Type B pancreatic cell (in vitro differentiated cells): ENCODE measurements at regions not wholly inside any gene's neighbourhood (a gene's known extent, or its start where the extent isn't known, plus 50 kb on each side); places are given as distances from the start of the nearest gene placed in this dataset.

Experiments
- DNase-seq: peaks from one replicate; pipeline ENCODE4 v3.0.0; 2021; ENCODE audit warnings: mixed read lengths; ENCODE audit not compliant: unreplicated experiment; ENCODE audit errors: extremely low spot score
- H3K27ac Mint-ChIP-seq: 2 replicates; pipeline ENCODE4 v1.8.0; 2021; ENCODE audit warnings: mild to moderate bottlenecking, mixed read lengths
- H3K27me3 Mint-ChIP-seq: 2 replicates; pipeline ENCODE4 v1.8.0; 2021; ENCODE audit warnings: mixed read lengths
- H3K36me3 Mint-ChIP-seq: 2 replicates; pipeline ENCODE4 v1.8.0; 2021; ENCODE audit warnings: mixed read lengths
- H3K4me1 Mint-ChIP-seq: one replicate; pipeline ENCODE4 v1.8.0; 2021; ENCODE audit warnings: mixed read lengths; ENCODE audit not compliant: unreplicated experiment
- H3K4me3 Mint-ChIP-seq: 2 replicates; pipeline ENCODE4 v1.8.0; 2021; ENCODE audit warnings: mild to moderate bottlenecking, mixed read lengths
- H3K9me3 Mint-ChIP-seq: 2 replicates; pipeline ENCODE4 v1.8.0; 2021; ENCODE audit warnings: mixed read lengths
- TF ChIP-seq, protein P1 (sequence below): fragments of 200-600 bp; sonication (generic); conservative IDR thresholded peaks from 2 replicates; pipeline ENCODE4 v1.5.0; 2021; ENCODE audit warnings: antibody characterized with exemption, mild to moderate bottlenecking

DNA sequence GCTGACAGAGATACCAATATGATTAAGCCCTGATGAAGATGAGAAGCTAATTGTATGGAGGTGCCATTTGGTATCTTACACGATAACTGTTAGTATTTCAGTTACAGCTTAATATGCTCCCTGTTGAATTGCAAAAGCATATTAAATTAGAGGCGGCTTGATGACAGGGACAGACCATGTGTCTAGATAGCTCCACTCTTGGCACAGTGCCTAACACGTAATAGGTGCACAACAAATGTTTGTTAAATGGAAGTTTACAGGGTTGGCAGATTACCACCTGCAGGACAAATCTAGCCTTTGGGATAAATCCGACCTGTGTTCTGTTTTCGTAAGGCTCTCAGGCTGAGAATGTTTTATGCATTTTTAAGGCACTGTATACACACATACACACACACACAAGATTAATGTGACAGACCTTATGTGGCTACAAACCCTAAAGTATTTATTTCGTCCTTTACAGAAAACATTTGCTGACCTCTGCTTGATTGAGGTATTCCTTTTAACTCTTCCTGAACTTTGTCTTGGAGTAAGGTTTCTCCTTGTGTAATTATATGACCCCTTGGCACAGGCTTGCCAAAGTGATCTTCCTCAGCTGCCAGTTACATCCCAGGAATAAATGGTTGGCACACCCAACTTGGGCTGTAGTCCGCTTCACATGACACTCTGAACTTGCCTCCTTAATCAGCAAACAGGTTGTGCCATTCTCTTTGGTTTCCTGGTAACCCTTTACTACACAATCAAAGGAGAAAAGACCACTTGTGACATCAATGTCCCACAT lies 348.9 kb downstream of the HRH4 start:
- Mint-ChIP-seq H3K36me3 (no peaks in the 10 kb centered on the region), H3K4me1 (peaks cover 9% of the 10 kb centered on the region), H3K9me3 (peaks cover 24% of the 10 kb centered on the region), H3K27ac (no peak overlapping the region), H3K4me3 (no peak overlapping the region), H3K27me3 (no peaks in the 10 kb centered on the region)
- TF ChIP-seq, protein P1, sequence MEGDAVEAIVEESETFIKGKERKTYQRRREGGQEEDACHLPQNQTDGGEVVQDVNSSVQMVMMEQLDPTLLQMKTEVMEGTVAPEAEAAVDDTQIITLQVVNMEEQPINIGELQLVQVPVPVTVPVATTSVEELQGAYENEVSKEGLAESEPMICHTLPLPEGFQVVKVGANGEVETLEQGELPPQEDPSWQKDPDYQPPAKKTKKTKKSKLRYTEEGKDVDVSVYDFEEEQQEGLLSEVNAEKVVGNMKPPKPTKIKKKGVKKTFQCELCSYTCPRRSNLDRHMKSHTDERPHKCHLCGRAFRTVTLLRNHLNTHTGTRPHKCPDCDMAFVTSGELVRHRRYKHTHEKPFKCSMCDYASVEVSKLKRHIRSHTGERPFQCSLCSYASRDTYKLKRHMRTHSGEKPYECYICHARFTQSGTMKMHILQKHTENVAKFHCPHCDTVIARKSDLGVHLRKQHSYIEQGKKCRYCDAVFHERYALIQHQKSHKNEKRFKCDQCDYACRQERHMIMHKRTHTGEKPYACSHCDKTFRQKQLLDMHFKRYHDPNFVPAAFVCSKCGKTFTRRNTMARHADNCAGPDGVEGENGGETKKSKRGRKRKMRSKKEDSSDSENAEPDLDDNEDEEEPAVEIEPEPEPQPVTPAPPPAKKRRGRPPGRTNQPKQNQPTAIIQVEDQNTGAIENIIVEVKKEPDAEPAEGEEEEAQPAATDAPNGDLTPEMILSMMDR = no peak
- DNase-seq = no peak

DNA sequence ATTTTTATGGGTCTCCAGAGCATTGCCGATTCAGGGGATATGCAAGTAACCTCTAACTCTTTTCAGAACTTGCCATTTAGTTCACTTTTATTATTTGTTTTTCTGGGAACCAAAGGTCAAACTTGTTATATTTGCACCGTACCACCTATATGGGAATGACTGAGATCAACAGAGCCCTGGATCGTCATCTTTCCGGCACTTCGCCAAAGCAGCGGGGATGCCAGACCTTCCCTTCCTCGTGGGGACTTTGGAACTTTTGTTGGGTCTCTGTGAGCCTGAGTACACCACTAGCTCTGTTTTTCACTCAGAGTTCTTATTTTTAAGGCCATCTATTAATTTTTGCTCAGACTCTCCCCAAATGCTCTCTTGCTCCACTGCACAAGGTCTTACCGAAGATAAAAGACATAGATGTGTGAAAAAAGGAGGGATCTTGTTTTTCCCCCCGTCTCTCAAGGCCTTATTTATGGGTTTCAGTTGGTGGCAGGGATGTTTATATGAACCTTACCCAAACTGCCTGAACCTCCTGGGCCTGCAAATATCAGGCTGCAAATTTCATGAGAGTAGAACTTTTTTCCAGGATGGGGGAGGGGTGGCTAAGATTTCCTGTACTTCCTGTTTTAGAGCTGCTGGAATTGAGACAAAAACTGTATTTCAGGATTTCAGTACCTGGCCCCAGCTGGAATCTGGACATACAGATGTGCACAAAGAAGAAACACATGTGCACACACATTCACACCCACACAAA lies 350.3 kb downstream of the HRH4 start:
- Mint-ChIP-seq H3K4me3 (no peak overlapping the region), H3K27ac (no peak overlapping the region), H3K9me3 (peaks cover 25% of the 10 kb centered on the region), H3K27me3 (no peaks in the 10 kb centered on the region), H3K36me3 (no peaks in the 10 kb centered on the region), H3K4me1 (peaks cover 17% of the 10 kb centered on the region)
- DNase-seq = no peak
- TF ChIP-seq, protein P1 = no peak

DNA sequence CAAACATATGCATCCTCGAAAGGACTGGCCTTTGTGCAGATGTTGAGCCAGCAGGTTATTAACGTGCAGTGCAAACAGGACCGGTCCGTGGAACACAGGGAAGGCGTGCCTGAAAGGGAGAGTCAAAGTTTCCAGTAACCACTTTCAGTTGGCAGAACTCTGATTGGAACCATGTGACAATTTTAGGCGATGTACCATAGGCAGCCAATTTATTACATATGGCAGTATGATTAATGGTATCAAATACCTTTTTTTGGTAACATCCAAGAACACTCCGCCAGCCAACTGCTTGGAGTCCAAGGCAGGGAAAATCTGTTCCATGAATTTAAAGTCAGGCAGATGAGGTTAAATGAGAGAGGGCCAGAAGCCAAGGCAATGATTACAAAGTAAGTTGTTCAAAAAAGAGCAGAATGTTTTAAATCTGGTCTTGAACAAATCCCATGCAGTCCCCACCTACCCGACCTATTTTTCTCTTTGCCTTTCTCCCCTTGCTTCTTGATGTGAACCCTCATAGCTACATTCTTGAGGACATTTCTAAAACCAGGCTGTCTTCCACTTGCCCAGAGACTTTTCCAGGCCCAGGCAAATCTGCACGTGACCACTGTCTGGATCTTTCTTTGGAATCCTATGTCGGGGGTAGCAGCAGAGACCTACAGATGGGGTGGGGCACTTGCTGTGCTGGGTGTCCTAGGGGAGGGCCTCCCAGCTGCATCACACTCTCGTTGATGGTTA lies 351.7 kb downstream of the HRH4 start:
- Mint-ChIP-seq H3K27ac (no peak overlapping the region), H3K9me3 (peaks cover 25% of the 10 kb centered on the region), H3K27me3 (no peaks in the 10 kb centered on the region), H3K4me3 (no peak overlapping the region), H3K36me3 (no peaks in the 10 kb centered on the region), H3K4me1 (peaks cover 17% of the 10 kb centered on the region)
- TF ChIP-seq, protein P1 = no peak
- DNase-seq = no peak

DNA sequence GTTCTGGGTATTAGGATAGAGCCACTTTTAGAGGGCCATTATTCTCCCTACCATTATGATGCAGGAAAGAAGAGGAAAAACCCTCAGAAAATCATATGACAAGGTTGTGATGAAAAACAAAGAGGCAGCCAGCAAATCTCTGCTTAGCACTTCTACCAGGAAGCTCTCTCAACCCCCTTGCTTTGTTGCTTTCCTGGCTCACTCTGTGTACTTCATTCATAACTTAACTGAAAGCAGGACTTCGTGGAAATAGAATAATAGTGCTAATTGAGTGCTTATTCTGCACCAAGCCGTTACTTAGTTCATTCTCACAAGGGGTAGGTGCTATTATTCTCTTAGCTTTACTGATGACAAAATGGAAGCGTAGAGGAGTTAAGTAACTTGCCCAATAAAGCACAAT lies 354.1 kb downstream of the HRH4 start:
- no peaks in the 10 kb centered on the region for H3K36me3 Mint-ChIP-seq
- no peak for DNase-seq
- peaks cover 26% of the 10 kb centered on the region for H3K4me1 Mint-ChIP-seq
- peaks cover 11% of the 10 kb centered on the region for H3K27me3 Mint-ChIP-seq
- TF ChIP-seq, protein P1 = no peak
- H3K9me3 Mint-ChIP-seq = peaks cover 12% of the 10 kb centered on the region
- no peak overlapping the region for H3K27ac Mint-ChIP-seq
- H3K4me3 Mint-ChIP-seq = no peak overlapping the region

DNA sequence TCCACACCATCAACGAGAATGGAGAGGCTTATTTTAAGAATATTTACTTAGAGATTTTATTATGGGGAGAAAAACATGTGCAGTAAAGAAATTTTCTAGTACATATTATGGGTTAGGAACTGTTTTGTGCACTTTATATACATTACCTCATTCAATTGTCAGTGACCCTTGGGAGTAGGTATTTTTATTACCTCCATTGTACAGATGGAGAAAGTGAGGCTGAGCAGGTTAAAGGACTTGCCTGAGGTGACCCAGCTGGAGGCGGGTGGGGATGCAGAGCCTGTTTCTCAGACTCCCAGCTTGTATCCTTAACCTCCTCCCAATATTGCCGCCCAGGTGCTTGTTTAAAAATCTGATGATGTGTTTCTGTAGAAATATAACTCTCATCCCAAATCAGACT lies 356.7 kb downstream of the HRH4 start:
- Mint-ChIP-seq H3K9me3 (peaks cover 8% of the 10 kb centered on the region), H3K4me1 (peaks cover 19% of the 10 kb centered on the region), H3K4me3 (no peak overlapping the region), H3K36me3 (no peaks in the 10 kb centered on the region), H3K27me3 (peaks cover 22% of the 10 kb centered on the region), H3K27ac (no peak overlapping the region)
- TF ChIP-seq, protein P1 = no peak
- no peak for DNase-seq
